K562 (cell line): ENCODE measurements at regions not wholly inside any gene's neighbourhood (a gene's known extent, or its start where the extent isn't known, plus 50 kb on each side); places are given as distances from the start of the nearest gene placed in this dataset.

Source experiments
- ATAC-seq: fragments of 200-7000 bp; cut with Tn5 transposase; 3 replicates; pipeline ENCODE4 v1.9.1; 2020; ENCODE audit warnings: moderate library complexity
- BruUV-seq: library from RNA; stranded (reverse); fragments of 400-500 nt; replicated peaks from 2 replicates; lab custom pipeline; 2021; lab: Mats Ljungman, UMichigan
- CTCF ChIA-PET: fragments of 300-600 bp; formaldehyde crosslinking; extraction: SDS; loops from one replicate; lab custom pipeline; 2021; ENCODE audit warnings: low intra/inter-chr PET ratio; lab: Yijun Ruan, JAX
- POLR2A ChIA-PET: fragments of 300-600, 350-650 bp; sonication (Branson Sonifier 250); formaldehyde crosslinking; extraction: SDS; loops from one replicate; lab custom pipeline; 2021; ENCODE audit warnings: antibody characterized with exemption, inconsistent platforms; lab: Yijun Ruan, JAX
- DNase-seq, 4 experiments: peaks; one replicate each; pipeline versions ENCODE4 v3.0.0 to v3.0.0-alpha.2; 2011 to 2018; ENCODE audit warnings: low spot score in 3 of 4, mixed read lengths in 3 of 4; ENCODE audit errors: extremely low read depth in 1 of 4
- FAIRE-seq: peaks from 2 replicates; lab custom pipeline; 2011; peaks lifted over from hg19 to GRCh38; lab: Jason Lieb, UNC
- H2AFZ ChIP-seq: 2 replicates; pipeline ENCODE4 v1.6.0; 2011; ENCODE audit warnings: low read depth, low read length, control low read depth, inconsistent platforms
- H3K27ac ChIP-seq: fragments of 200-600 bp; 3 replicates; pipeline ENCODE4 v1.8.0; 2011; ENCODE audit warnings: low read depth, mild to moderate bottlenecking, control low read depth, inconsistent platforms, low read length, moderate library complexity, mixed read lengths; ENCODE audit errors: extremely low read depth
- H3K27me3 ChIP-seq, 2 experiments: fragments of 300-600 bp in 1 of 2; 2 replicates in 1 of 2; 3 replicates in 1 of 2; pipeline versions ENCODE4 v1.6.0 to v1.8.0; 2011; ENCODE audit warnings: inconsistent platforms in 2 of 2, low read length in 2 of 2, mild to moderate bottlenecking in 1 of 2, mixed read lengths in 1 of 2, moderate library complexity in 1 of 2; ENCODE audit not compliant: control insufficient read depth in 2 of 2, insufficient read depth in 2 of 2
- H3K36me3 ChIP-seq: fragments of 300-600 bp; 3 replicates; pipeline ENCODE4 v1.8.0; 2011; ENCODE audit warnings: mild to moderate bottlenecking, low read length, inconsistent platforms; ENCODE audit not compliant: control insufficient read depth, insufficient read depth
- H3K4me1 ChIP-seq, 2 experiments: fragments of 200-600 bp in 1 of 2; replicated peaks in 1 of 2; 2 replicates in 1 of 2; 3 replicates in 1 of 2; pipeline versions ENCODE4 v1.5.1 to v1.8.0; 2011; ENCODE audit warnings: inconsistent platforms in 2 of 2, low read length in 2 of 2, mild to moderate bottlenecking in 1 of 2, mixed read lengths in 1 of 2, moderate library complexity in 1 of 2; ENCODE audit not compliant: control insufficient read depth in 2 of 2, insufficient read depth in 2 of 2
- H3K4me2 ChIP-seq: 2 replicates; pipeline ENCODE4 v1.6.1; 2011; ENCODE audit warnings: low read length, control low read depth, inconsistent platforms, mixed read lengths; ENCODE audit not compliant: insufficient read depth
- H3K4me3 ChIP-seq: fragments of 200-600 bp; sonication (generic), shearing (Covaris generic); 2 replicates; pipeline ENCODE4 v1.5.1; 2016; ENCODE audit warnings: control low read depth, inconsistent platforms
- H3K79me2 ChIP-seq: fragments of 200-600 bp; 3 replicates; pipeline ENCODE4 v1.8.0; 2011; ENCODE audit warnings: low read length, inconsistent platforms; ENCODE audit not compliant: control insufficient read depth, insufficient read depth
- H3K9ac ChIP-seq, 2 experiments: 2 replicates each; pipeline versions ENCODE4 v1.6.0 to v1.6.1; 2011; ENCODE audit warnings: low read depth in 2 of 2, low read length in 2 of 2, control low read depth in 1 of 2, inconsistent platforms in 1 of 2, mild to moderate bottlenecking in 1 of 2, mixed read lengths in 1 of 2; ENCODE audit not compliant: insufficient read depth in 1 of 2
- H3K9me1 ChIP-seq: one replicate; pipeline ENCODE4 v1.6.0; 2011; ENCODE audit warnings: inconsistent platforms, mild to moderate bottlenecking, low read length, moderate library complexity; ENCODE audit not compliant: control insufficient read depth, insufficient read depth
- H3K9me3 ChIP-seq: replicated peaks from 2 replicates; pipeline ENCODE4 v1.5.1; 2011; ENCODE audit warnings: low read depth, low read length, inconsistent platforms; ENCODE audit not compliant: control insufficient read depth, insufficient read depth
- H4K20me1 ChIP-seq: replicated peaks from 2 replicates; pipeline ENCODE4 v1.6.1; 2011; ENCODE audit warnings: low read length, inconsistent platforms, mixed read lengths; ENCODE audit not compliant: control insufficient read depth, insufficient read depth
- NFIC ChIP-seq: fragments of 450-650 bp; IDR thresholded peaks from 2 replicates; pipeline ENCODE4 v1.6.1; 2017; ENCODE audit warnings: mild to moderate bottlenecking, inconsistent platforms
- NFIX ChIP-seq: fragments of 250-450 bp; sonication (Bioruptor Pico); IDR thresholded peaks from 2 replicates; pipeline ENCODE4 v1.4.0; 2020; ENCODE audit warnings: low read depth, mild to moderate bottlenecking, moderate library complexity
- SMAD1 ChIP-seq: fragments of 150-350 bp; IDR thresholded peaks from 2 replicates; pipeline ENCODE4 v1.6.1; 2014; ENCODE audit warnings: low read length, low read depth; ENCODE audit not compliant: partially characterized antibody
- TCFL5 ChIP-seq: fragments of 250-450 bp; sonication (Bioruptor Pico); conservative IDR thresholded peaks from 2 replicates; pipeline ENCODE4 v1.6.1; 2021; ENCODE audit warnings: mild to moderate bottlenecking, moderate library complexity, matching md5 sums
- TEAD2 ChIP-seq: fragments of 450-650 bp; IDR thresholded peaks from 2 replicates; pipeline ENCODE4 v1.6.1; 2016; ENCODE audit warnings: missing genetic modification characterization, control low read depth, missing compliant biosample characterization
- WGBS: fragments of 100-300 bp; shearing (Covaris generic); methylation state at CpG from one replicate; pipeline ENCODE4 v1.1.6; 2016; ENCODE audit warnings: low coverage, mixed read lengths; ENCODE audit not compliant: insufficient coverage; ENCODE audit errors: missing lambda C conversion rate; 5-methylcytosine and 5-hydroxymethylcytosine counted together
- in situ Hi-C: fragments of 300-500 bp; cut with MboI; formaldehyde crosslinking; loops from 4 replicates; pipeline ENCODE4 v1.15.0; 2018; ENCODE audit warnings: inconsistent platforms, mixed read lengths
- intact Hi-C: fragments of 100-400 bp; cut with micrococcal nuclease; formaldehyde crosslinking; loops from 2 replicates; pipeline ENCODE4 v1.14.2; 2022
- TF ChIP-seq, protein P1 (sequence below): IDR thresholded peaks from 3 replicates; pipeline ENCODE4 v1.6.1; 2011; ENCODE audit warnings: borderline replicate concordance, mild to moderate bottlenecking; ENCODE audit not compliant: insufficient read length, insufficient read depth

DNA sequence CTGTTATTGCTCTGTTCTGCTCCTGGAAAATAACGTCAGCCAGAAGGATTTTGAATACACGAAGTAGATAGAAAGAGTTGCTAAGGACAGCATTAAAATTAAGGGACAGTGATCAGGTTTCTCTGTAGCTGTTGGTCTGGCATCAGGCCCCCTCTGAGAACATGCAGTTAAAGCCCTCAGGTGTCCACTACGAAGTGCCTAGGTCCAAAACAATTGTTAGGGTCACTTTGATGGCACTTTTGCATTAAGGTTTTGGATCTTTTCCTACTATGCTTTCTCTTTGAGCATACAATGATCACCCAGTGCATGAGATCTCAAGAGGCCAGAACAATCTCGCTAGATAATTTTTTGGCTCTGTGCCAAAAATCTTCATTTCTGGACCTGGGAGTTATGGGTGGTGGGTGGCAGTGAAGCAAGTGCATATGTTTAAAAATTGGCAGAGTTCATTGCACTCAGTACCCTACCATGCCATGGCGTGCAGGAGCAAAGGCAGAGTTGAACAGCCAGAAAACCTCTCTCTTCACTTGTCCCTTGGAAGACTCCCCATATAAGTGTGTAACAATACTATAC is 797.6 kb downstream of the ROBO2 start:
- ATAC-seq (no peak), FAIRE-seq (no peak), DNase-seq (no peak)
- intact Hi-C loops = no loop called here
- no peaks in the 10 kb centered on the region for H4K20me1 ChIP-seq
- no peak overlapping the region for H3K27ac ChIP-seq
- ChIA-PET CTCF (no interaction called here), POLR2A (no interaction called here)
- TF ChIP-seq TCFL5 (CRISPR knock-in tag) (no peak), SMAD1 (peak; percentile 44), TEAD2 (tag) (no peak), NFIC (peak; percentile 98), NFIX (CRISPR knock-in tag) (peak; percentile 95)
- TF ChIP-seq, protein P1, sequence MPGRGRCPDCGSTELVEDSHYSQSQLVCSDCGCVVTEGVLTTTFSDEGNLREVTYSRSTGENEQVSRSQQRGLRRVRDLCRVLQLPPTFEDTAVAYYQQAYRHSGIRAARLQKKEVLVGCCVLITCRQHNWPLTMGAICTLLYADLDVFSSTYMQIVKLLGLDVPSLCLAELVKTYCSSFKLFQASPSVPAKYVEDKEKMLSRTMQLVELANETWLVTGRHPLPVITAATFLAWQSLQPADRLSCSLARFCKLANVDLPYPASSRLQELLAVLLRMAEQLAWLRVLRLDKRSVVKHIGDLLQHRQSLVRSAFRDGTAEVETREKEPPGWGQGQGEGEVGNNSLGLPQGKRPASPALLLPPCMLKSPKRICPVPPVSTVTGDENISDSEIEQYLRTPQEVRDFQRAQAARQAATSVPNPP = no peak
- no peaks in the 10 kb centered on the region for H3K9me1 ChIP-seq
- H2AFZ ChIP-seq = no peak overlapping the region
- H3K4me1 ChIP-seq = no peaks in the 10 kb centered on the region
- no peak overlapping the region for H3K4me2 ChIP-seq
- H3K9me3 ChIP-seq = no peaks in the 10 kb centered on the region
- 0% methylated on average over 3 of the region's 5 CpGs for WGBS
- H3K9ac ChIP-seq = no peak overlapping the region
- H3K36me3 ChIP-seq = no peaks in the 10 kb centered on the region
- no TSS peak for BruUV-seq
- H3K79me2 ChIP-seq = no peaks in the 10 kb centered on the region
- no peak overlapping the region for H3K4me3 ChIP-seq
- in situ Hi-C loops = loop anchor here (25.0 kb wide), 1 partner anchor 1850 kb away; no protein-coding TSS in a partner anchor
- H3K27me3 ChIP-seq = no peaks in the 10 kb centered on the region
